PC-9 (cell line): ENCODE measurements at regions not wholly inside any gene's neighbourhood (a gene's known extent, or its start where the extent isn't known, plus 50 kb on each side); places are given as distances from the start of the nearest gene placed in this dataset.
"Not testable (repeated sequence)": the region's sequence is repeated elsewhere in the genome, so short reads cannot be mapped to it uniquely, and the experiment has no call there.

ENCODE experiments used
- BruUV-seq: library from RNA; stranded (reverse); fragments of 400-500 nt; replicated peaks from 2 replicates; lab custom pipeline; 2021; lab: Mats Ljungman, UMichigan
- CTCF ChIA-PET: fragments of 300-600 bp; sonication (Branson Sonifier 250); formaldehyde crosslinking; loops from one replicate; lab custom pipeline; 2022; ENCODE audit warnings: antibody characterized with exemption; lab: Charles Lee
- POLR2A ChIA-PET: fragments of 300-600 bp; sonication (Branson Sonifier 250); formaldehyde crosslinking; loops from one replicate; lab custom pipeline; 2022; ENCODE audit warnings: antibody characterized with exemption; ENCODE audit not compliant: unreplicated experiment; lab: Charles Lee
- DNase-seq, 2 experiments: peaks; one replicate each; pipeline versions ENCODE4 v3.0.0 to v3.0.0-alpha.2; 2015 to 2022; ENCODE audit warnings: mixed read lengths in 1 of 2
- H2AFZ ChIP-seq: fragments of 200-600 bp; sonication (generic); 2 replicates; pipeline ENCODE4 v1.8.1; 2017; ENCODE audit warnings: antibody characterized with exemption
- H3F3A ChIP-seq: fragments of 200-600 bp; sonication (generic); 2 replicates; pipeline ENCODE4 v1.8.1; 2017; ENCODE audit warnings: antibody characterized with exemption, mild to moderate bottlenecking, low read depth; ENCODE audit not compliant: insufficient read depth
- H3K27ac ChIP-seq: fragments of 200-600 bp; sonication (generic); 2 replicates; pipeline ENCODE4 v1.6.1; 2016; ENCODE audit warnings: mixed run types
- H3K27me3 ChIP-seq: fragments of 200-600 bp; sonication (generic); 2 replicates; pipeline ENCODE4 v1.6.1; 2016; ENCODE audit warnings: low read depth, mixed run types; ENCODE audit not compliant: insufficient read depth
- H3K36me3 ChIP-seq: fragments of 200-600 bp; sonication (generic); 2 replicates; pipeline ENCODE4 v1.6.1; 2016; ENCODE audit warnings: low read depth, mixed run types
- H3K4me1 ChIP-seq: fragments of 200-600 bp; sonication (generic); replicated peaks from 2 replicates; pipeline ENCODE4 v1.6.1; 2016; ENCODE audit warnings: mixed run types; ENCODE audit not compliant: insufficient read depth
- H3K4me2 ChIP-seq: fragments of 200-600 bp; sonication (generic); 2 replicates; pipeline ENCODE4 v1.6.1; 2017; ENCODE audit warnings: mixed run types
- H3K4me3 ChIP-seq: fragments of 200-600 bp; sonication (generic); 2 replicates; pipeline ENCODE4 v1.6.1; 2016; ENCODE audit warnings: mixed run types
- H3K79me2 ChIP-seq: fragments of 200-600 bp; sonication (generic); 2 replicates; pipeline ENCODE4 v1.6.1; 2017; ENCODE audit warnings: low read depth, mixed run types
- H3K9me2 ChIP-seq: fragments of 200-600 bp; sonication (generic); 2 replicates; pipeline ENCODE4 v1.8.1; 2017; ENCODE audit warnings: mild to moderate bottlenecking; ENCODE audit not compliant: insufficient read depth
- H3K9me3 ChIP-seq: fragments of 200-600 bp; sonication (generic); 2 replicates; pipeline ENCODE4 v1.8.1; 2016; ENCODE audit warnings: low read depth; ENCODE audit not compliant: insufficient read depth
- H4K20me1 ChIP-seq: fragments of 200-600 bp; sonication (generic); 2 replicates; pipeline ENCODE4 v1.8.1; 2017; ENCODE audit not compliant: insufficient read depth
- CTCF ChIP-seq: fragments of 200-600 bp; sonication (generic); conservative IDR thresholded peaks from 2 replicates; pipeline ENCODE4 v1.6.1; 2017; ENCODE audit warnings: mixed run types, antibody characterized with exemption, mild to moderate bottlenecking, moderate library complexity
- EZH2 ChIP-seq: fragments of 200-600 bp; sonication (generic); IDR thresholded peaks from 2 replicates; pipeline ENCODE4 v1.8.0; 2017; ENCODE audit warnings: antibody characterized with exemption, low read depth
- intact Hi-C: fragments of 100-400 bp; cut with micrococcal nuclease; formaldehyde crosslinking; loops from one replicate; pipeline ENCODE4 v1.10.0; 2022; ENCODE audit not compliant: unreplicated experiment

GRCh38 chr4:31199644-31200043, 479.5 kb downstream of the PCDH7 start:
- H3K27ac ChIP-seq: no peak overlapping the region
- no peak overlapping the region for H3K4me2 ChIP-seq
- peaks cover 7% of the 10 kb centered on the region; the same call in 1 of the 2 replicates for H3K9me3 ChIP-seq
- H3K4me3 ChIP-seq: no peak overlapping the region
- ChIA-PET POLR2A (no interaction called here), CTCF (no interaction called here)
- H2AFZ ChIP-seq: no peak overlapping the region
- H3K36me3 ChIP-seq: no peaks in the 10 kb centered on the region
- no peak for DNase-seq
- H3F3A ChIP-seq: no peaks in the 10 kb centered on the region
- H3K9me2 ChIP-seq: no peaks in the 10 kb centered on the region
- no peaks in the 10 kb centered on the region for H3K79me2 ChIP-seq
- no peak for TF ChIP-seq EZH2
- no peak for TF ChIP-seq CTCF
- intact Hi-C loops: no loop called here
- no peaks in the 10 kb centered on the region for H3K4me1 ChIP-seq
- no peaks in the 10 kb centered on the region for H4K20me1 ChIP-seq
- no peaks in the 10 kb centered on the region for H3K27me3 ChIP-seq
- BruUV-seq: no TSS peak

GRCh38 chr4:31202054-31202453, 481.9 kb downstream of the PCDH7 start:
- H2AFZ ChIP-seq, H3K9me2 ChIP-seq, intact Hi-C loops, CTCF ChIA-PET, BruUV-seq, H3K4me1 ChIP-seq, H3K4me3 ChIP-seq, H3K4me2 ChIP-seq, H3F3A ChIP-seq, H3K27me3 ChIP-seq, H3K36me3 ChIP-seq, DNase-seq, H3K9me3 ChIP-seq, H4K20me1 ChIP-seq, H3K79me2 ChIP-seq, H3K27ac ChIP-seq: not testable (repeated sequence)
- POLR2A ChIA-PET: interaction anchor here (0.7 kb wide), 1 partner anchor 83 kb away, joined by 4 read pairs; no protein-coding TSS in a partner anchor

GRCh38 chr4:31204874-31205273, 484.7 kb downstream of the PCDH7 start:
- H2AFZ ChIP-seq: no peak overlapping the region
- POLR2A ChIA-PET: no interaction called here
- BruUV-seq: no TSS peak
- H3K27me3 ChIP-seq: no peaks in the 10 kb centered on the region
- H3K9me2 ChIP-seq: no peaks in the 10 kb centered on the region
- TF ChIP-seq EZH2 (no peak), CTCF (no peak)
- no peak overlapping the region for H3K4me3 ChIP-seq
- no peaks in the 10 kb centered on the region for H3F3A ChIP-seq
- intact Hi-C loops: no loop called here
- no peaks in the 10 kb centered on the region; the same call in 1 of the 2 replicates for H3K9me3 ChIP-seq
- no peak for DNase-seq
- H3K36me3 ChIP-seq: no peaks in the 10 kb centered on the region
- no peak overlapping the region for H3K27ac ChIP-seq
- H3K79me2 ChIP-seq: no peaks in the 10 kb centered on the region
- no peaks in the 10 kb centered on the region for H3K4me1 ChIP-seq
- CTCF ChIA-PET: no interaction called here
- H3K4me2 ChIP-seq: no peak overlapping the region
- H4K20me1 ChIP-seq: no peaks in the 10 kb centered on the region

- H2AFZ ChIP-seq: no peak overlapping the region
- TF ChIP-seq CTCF (no peak), EZH2 (no peak)
- H3K4me3 ChIP-seq: no peak overlapping the region
- H3K27ac ChIP-seq: no peak overlapping the region
- no peaks in the 10 kb centered on the region; the same call in 1 of the 2 replicates for H4K20me1 ChIP-seq
- no peak overlapping the region for H3K4me2 ChIP-seq
- H3K9me3 ChIP-seq: no peaks in the 10 kb centered on the region
- ChIA-PET POLR2A (no interaction called here), CTCF (no interaction called here)
- H3K27me3 ChIP-seq: no peaks in the 10 kb centered on the region
- no TSS peak for BruUV-seq
- intact Hi-C loops: no loop called here
- H3K9me2 ChIP-seq: no peaks in the 10 kb centered on the region
- no peaks in the 10 kb centered on the region for H3K4me1 ChIP-seq
- no peaks in the 10 kb centered on the region for H3F3A ChIP-seq
- no peaks in the 10 kb centered on the region for H3K79me2 ChIP-seq
- no peaks in the 10 kb centered on the region for H3K36me3 ChIP-seq
- no peak for DNase-seq
Measured at GRCh38 chr4:31220921-31221320, 500.8 kb downstream of the PCDH7 start.
